Medulla oblongata (tissue), 1 donor: ENCODE measurements at regions not wholly inside any gene's neighbourhood (a gene's known extent, or its start where the extent isn't known, plus 50 kb on each side); places are given as distances from the start of the nearest gene placed in this dataset.

Experiments
- DNase-seq: peaks from one replicate; pipeline ENCODE4 v3.0.0-alpha.2; 2015; ENCODE audit errors: extremely low spot score

DNA sequence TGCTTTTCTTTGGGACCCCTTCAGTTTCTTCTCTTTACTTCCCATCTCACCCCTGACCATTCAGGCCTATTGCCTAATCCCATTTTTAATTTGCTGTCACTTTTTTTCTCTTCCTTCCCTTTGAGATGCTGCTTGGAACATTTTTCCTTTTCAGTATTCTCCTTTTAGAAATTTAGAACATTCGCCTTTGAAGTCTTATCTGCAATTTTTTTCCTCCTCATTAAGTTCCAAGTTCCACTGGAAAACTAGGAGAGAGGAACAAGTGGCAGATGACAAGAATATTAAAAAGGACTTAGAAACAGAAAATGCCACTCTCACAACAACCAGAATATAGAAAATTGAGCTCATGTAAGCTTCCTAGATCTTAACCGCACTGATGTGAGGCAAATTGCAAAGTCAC is 126.6 kb downstream of the PSMG1 start:
- no peak for DNase-seq

DNA sequence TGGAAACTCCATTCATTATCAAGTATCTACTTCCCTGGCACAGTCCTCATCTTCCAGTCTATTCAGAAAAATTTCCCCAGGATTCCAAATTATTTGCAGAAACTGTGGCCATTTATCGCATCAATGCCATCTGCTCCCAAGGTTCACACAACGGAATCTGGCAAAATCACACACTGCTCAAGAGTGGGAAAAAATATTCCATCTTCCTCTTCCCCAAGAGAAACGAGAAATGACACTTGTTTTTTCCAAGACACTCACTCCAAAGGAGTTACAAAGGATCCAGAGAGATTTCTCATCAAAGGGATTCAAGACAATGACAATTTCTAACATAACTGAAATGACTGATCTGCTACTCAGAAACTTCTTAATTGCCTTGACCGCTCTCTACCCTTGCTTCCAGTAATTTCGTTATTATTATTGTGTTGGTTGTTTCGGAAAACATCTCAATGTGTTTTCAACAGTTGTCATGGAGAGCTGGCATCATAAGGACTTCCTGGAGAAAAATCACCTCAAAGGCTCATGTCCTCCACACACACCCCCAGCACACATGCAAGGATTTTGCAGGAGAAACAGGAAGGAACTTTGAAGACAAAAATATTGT is 128.0 kb downstream of the PSMG1 start:
- no peak for DNase-seq

DNA sequence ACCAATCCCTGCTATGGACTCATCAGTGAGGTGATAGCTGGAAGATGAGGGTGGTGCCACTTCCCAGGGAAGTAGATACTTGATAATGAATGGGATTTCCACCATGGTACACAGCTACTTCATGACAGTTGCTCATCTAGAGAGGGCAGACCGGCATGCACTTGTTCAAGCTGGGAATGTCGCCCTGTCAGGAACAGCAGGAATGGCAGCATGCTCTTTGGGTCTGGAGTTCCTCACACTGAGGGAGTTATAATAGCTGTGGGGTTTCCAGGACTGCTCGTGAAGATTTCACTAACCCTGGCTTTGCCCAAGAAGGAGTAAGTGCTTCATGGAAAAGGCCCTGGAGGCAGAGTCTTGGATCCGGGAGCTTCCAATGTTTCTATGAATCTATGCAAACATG is 129.2 kb downstream of the PSMG1 start:
- DNase-seq: no peak

DNA sequence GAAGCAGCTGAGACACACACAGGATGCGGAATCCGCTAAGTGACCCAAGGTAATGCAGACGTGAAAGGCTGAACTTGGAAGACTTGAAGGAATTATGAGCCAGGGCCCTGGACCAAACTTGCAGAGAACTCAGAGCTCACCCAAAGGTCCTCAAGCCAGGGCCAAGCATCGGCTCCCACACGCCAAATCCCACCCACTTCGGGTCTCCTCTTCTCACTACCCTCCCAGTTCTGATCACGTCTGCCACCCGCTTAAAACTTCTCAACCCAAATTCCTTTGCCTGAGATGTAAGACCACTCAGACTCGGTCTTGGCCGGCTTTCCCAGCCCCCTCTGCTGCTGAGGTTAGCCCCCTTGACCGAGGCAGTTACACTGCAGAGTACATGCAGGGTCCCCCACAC is 130.1 kb downstream of the PSMG1 start:
- no peak for DNase-seq

DNA sequence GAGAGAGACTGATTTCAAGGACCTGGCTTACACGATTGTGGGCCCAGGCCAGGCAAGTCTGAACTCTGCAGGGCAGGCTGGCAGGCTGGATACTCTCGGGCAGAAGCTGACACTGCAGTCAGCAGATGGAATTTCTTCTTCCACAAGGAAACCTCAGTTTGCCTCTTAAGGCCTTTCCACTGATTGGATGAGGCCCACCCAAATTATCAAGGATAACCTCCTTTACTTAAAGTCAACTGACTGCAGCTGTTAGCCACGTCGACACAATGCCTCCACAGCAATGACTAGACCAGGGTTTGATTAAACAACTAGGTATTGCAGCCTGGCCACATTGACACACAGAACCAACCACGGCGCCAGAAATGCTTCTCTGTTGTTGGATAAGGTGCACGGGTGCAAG is 130.5 kb downstream of the PSMG1 start:
- no peak for DNase-seq

DNA sequence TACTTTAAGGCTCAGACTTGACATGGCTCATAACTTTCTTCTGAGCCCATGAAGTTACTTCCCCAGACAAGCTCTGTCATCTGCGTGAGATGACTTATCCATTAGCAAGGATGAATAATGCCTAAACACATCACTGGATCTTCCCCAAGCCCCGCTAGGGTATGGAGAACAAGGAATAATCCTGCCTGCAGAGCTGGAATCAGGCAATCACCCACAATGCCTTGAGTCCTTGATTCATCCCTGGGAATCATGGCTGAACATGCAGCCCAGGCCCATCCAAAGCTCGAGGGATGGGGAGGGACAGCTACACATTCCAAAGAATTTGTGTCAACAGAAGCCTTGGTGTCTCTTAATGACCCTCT is 131.7 kb downstream of the PSMG1 start:
- no peak for DNase-seq

DNA sequence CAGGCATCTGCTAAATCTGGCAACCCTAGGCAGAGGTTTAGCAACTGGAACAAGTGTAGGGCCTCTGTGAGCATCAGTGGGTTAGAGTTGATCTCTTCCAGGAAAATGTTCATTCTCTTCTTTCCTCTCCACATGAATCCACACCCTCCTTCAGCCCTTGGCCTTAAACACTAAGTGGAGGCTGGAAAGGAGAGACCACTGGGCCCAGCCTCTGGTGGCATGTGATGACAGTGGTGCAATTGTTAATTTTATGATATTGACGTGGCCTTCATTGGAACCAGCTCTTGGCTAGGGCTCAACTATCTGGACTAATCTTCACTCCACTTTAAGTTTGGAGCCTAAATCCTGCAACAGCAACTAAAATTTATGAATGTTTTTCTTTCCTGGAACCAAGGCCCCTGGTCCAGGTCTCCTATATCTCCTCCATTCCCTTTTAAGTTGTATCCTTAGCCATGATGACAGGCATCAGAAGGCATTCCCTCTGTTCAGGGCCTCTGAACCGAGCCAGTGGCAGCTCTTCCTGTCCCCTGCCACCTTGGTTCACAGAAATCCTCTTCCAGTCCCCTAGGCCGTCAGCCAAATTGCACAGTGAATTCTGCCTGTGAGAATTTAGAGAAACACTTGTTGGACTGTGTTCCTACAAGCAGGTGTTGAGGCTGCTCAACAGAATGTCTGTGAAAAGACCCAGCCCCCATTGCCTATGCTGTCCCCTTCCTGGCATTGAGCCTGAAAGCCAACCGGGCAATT is 132.2 kb downstream of the PSMG1 start:
- DNase-seq: no peak

DNA sequence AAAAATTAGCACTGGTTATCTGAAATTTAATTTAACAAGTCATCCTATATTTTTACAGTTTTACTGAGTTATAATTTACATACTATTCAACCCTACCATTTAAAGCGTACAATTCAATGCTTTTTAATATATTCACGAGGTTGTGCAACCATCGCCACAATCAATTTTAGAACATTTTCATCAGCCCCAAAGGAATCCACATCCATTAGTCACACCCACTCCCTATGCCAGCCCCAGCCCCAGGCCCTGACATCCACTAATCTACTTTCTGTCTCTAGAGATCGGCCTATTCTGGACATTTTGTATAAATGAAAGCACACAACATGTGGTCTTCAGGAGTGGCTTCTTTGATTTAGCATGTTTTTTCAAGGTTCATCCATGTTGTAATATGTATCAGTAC is 134.7 kb downstream of the PSMG1 start:
- no peak for DNase-seq

DNA sequence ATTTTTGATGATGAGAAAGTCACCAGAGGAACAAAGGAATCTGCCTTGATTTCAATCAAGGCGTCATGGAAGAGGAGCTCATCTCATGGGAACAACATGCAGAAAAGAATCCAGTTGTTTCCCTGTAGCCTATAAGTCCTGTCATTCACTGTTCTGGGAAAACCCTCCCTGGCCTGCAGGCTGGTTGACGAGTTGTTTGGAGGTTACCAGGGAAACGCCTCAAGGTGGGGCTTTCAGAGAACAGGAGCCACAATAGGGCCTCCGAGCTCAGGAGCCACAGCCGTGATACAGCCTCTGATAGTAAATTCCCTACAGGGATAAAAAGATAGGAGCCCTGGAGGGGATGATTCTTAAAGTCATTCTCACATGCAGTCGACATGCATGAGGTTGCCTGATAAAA is 135.2 kb downstream of the PSMG1 start:
- DNase-seq: no peak

DNA sequence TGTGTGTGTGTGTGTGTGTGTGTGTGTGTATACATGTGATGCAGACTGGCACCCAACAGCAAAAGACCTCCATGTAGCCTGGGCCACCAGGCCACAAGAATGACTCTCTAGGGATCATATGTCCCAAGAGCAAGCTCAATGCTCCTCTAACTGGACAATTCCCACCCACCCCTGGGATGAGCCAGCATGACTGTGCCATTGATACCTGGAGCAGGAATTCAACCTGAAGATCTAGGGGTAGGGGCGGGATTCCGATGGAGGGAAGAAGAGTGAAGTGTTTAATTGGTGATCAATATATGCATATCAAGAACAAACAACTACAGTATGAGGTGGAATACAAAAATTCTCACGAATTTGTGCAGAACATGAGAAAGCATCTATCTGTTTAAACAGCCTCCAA is 136.2 kb downstream of the PSMG1 start:
- no peak for DNase-seq

DNA sequence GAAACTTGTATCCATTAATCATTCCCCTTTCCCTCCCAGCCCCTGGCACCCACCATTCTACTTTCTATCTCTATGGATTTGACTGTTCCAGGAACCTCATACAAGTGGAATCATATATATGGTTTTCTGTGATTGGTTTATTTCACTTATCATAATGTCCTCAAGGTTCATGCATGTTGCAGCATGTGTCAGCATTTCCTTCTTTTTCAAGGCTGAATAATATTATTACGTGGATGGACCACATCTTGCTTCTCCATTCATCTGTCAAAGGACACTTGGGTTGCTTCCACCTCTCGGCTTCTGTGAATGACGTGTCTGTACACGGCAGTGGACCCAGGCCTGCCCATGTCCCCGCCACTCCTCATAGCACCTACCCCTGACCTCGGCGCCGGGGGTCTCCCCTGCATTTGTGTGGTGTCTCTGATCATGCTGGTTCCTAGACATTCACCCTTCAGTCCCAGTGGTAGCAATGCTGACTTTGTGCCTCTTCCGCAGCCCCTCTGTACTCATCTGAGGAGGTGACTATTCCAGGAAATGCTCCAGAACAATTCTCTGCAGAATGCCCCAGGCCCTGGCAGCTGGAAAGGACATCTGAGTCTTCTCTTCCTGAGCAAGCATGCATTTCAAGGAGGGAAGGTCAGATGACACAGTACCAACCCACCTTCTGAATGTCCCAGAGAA is 136.9 kb downstream of the PSMG1 start:
- DNase-seq: no peak

DNA sequence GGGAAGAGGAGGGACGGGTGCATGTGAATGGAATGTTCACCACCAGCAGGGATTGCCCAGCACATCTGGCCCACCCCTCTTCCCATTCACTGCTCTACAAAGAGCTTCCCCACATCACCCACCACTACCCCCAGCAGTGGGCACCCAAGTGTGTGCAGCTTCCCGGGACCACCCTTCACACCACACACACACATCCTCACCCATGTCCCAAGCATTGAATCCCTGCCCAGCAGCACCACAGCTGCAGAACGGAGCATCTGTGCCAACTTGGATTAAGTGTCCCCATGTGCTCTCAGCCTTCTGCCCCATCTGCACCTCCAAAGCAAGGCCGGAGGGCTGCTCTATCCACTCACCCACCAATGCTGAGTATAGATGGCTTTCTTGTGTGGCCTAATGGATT is 141.4 kb downstream of the PSMG1 start:
- no peak for DNase-seq

DNA sequence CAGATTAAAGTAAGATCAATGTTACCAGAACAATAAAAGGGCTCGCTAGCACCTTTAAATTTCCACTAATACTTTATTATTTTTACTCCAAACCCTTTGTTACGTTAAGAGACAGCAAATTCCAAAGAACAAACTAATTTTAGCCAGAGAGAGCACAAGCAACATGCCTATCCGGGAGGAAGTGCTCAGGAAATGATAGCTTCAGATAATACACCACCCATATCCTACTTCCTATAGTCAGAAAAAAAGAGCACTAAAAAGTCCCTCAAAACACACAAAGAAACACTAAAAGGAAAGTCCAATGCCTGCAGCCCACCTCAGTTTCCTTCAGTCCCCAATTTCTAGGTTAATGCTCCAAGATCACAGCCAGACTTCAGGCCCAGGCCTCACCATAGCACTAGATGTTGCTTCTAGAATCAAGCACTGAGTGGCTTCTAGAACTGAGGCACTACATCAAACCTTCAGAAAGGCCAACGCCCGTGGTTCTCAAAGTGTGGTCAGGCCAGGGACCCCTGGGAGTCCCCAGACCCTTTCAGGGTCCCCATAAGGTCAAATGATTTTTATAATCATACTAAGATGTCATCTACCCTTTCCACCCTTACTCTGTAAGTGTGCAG is 142.6 kb downstream of the PSMG1 start:
- no peak for DNase-seq

DNA sequence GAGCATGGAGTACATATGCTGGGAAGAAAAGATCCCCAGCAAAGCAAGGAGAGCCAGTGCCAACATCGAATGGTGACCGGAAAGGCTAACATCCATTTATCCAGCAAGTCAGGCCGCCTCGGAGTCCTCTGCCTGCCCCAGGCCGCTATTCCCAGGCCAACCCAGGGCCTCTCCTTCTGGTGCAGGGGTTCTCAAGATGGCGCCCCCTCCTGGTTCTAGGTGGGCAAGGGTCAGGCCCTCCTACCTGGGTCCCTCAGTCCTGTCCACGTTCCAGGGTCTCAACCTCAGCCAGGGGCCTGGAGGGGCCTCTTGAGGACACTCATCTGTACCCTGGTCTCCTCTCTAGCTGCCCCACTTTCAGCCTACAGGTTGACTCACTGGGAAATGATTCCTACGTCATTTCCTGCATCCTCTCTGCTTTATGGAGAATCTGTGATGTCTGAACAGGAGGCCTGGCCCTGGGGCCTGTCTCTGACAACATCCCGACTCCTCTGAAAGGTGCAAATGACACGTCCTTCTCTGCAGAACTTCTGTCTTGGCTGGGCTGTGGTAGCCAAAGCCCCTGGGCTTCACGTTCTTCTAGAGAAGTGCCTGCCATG is 145.3 kb downstream of the PSMG1 start:
- no peak for DNase-seq

DNA sequence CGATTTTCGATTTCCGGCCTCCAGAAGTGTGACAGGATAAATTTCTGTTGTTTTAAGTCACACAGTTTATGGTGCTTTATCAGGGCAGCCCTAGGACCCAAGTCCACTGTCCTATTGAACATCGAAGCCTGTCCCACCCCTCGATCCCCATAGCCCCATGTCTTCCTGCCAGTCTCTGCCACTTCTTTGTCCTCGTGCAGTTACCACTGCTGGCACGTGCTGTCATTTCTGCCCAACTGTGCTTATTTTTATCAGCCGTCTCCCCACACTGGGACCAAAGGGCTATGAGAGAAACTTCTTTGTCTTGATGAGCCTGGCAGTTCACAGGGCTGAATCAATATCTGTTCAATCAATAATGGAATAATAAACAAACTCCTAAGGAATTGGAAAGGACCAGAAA is 146.7 kb downstream of the PSMG1 start:
- no peak for DNase-seq

DNA sequence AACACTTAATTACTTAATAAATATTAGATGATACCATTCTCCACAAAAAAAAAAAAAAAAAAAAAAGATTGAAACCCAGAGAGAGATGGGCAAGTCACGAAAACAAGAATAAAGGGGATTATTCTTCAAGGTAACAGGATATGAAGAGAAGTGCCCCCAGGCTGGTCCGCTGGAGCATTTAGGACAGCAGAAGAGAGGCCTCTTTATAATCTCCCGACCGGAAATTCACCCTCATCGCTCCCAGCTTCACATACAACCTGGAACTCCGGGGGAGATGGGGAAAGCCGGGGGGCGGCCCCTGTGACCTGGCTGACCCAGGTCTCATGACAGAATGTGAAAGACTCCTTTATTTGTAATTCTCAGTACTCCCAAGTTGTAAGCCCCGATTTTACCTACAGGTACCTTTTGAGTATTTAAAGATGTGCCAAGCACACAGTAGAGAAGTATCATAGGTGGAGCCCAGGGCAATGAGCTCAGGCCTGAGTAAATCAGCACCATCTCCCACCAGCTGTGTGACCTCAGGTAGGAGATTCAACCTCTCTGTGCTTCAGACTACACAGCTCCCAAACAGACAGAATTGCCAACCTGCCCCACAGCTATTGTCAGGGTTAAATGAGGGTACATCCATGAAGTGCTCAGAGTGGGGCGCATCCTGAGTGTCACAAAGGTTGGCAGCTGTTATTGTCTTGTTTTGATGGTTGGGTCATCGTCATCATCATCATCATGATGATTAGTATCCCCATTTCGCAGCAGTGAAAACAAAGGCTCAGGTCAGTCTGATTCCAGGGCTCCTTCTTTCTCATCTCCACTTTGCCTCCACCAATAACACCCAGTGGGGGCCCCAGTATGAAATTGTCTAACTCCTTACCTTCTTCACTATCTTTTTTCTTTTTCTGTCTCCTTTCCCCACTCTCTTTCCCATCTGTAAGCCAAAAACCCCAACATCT is 148.4 kb downstream of the PSMG1 start:
- DNase-seq: no peak

DNA sequence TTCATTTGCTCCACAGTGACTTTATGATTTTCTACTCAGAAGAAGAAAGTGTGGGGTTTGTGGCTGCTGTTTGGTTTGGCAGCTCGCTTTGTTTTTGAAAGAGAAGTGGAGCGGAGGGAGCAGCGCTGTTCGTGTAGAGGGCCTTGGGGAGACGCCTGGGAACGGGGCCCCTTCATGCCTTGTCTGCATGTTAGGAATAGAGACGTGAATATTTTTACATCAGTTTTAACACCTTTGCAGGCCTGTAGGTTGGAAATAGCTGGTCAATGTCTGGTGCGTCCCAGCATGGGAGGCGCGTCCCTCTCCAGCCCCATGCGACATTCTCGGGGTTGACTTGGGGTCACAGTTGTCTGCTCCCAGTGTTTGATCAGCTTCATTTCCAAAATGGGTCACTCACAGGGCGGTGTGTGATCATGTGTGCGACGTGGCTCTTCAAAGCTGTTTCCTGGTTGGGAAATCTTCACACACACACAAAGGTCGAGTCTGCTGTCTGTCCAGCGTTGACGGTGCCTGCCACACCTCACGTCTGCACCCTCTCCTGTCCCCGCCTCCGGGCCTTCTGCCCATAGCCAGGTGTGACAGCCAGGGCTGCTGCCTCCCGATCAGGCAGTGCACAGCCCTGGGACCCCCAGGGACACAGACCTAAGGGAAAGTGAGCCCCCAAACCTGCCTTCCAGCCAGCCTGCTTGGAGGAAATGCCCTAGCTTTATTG is 149.2 kb downstream of the PSMG1 start:
- DNase-seq: no peak

DNA sequence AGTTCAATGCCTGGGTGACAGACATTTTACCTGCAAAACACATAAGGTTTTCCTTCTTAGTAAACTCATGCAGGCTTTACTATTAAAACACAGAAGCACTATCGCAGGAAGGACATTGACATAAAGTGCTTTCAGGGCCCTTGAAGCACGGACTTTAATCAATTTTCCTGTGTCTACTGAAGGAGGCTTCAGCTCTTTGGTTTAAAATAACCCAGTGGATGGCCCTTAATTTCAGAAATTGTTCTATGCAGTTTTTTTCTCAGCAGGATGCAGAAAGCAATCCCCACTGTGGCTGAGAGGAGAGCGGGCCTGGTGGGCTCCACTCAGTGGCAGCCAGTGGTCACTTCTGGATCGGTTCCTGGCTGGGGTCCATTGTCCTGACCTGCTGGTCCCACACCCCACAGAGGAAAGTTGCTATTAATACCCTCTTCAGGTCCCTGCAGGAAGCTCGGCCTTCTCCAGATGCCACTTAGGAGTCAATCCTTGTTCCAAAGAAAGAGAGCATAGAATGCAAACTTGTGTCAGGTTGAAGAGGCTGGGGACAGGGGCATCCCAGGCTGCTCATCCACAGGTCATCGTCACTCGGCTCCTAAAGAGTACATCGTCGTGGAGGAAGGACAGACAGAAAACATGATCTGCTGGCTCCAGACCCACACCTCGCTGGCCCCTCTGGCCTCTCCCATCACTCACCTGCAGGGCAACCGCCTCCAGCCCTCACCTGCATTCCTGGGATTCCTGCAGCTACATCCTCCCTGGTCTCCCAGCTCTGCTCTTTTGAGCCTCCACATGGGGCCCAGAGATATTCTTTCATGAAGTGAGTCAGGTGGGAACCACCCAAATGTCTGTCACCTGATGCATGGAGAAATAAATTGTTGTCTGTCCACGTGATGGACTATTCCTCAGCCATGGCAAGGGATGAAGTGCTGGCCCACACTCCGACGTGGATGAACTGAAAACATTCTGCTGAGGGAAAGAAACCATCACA is 153.1 kb downstream of the PSMG1 start:
- no peak for DNase-seq

DNA sequence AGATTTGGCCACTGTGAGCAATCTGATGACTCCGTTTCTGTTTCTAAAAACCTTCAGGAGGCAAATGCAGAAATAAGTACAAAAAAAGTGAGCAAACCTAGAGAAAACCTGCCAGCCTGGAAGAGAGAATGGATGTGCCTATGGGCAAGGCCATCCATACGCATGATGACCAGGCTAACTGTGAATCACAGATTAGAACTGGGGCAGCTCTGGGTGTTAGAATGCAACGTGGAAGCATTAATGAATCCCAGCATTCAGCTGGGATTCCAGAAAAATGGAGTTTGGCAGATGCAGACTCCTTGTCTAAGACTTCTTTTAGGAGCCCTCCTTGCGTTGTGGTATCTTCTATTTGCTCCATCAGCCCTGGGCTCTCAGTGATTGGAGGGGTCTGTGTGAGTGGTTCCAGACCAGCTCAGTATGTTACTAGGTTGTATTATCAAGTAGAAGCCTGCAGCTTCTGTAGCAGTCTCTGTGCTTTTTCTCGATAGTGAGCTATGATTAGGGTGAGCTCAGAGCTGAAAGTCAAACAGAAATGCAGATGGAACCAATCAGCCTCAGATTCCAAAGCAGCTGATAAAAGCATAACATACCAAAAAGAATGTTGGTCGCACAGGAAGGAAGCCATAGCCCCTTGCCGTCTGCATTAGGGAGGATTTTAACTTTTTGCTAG is 154.0 kb downstream of the PSMG1 start:
- no peak for DNase-seq
